DND-41 (cell line): ENCODE measurements at regions not wholly inside any gene's neighbourhood (a gene's known extent, or its start where the extent isn't known, plus 50 kb on each side); places are given as distances from the start of the nearest gene placed in this dataset.

Experiments
- CTCF ChIP-seq: IDR thresholded peaks from 2 replicates; pipeline ENCODE4 v1.5.1; 2012; ENCODE audit warnings: borderline replicate concordance, low read length, moderate library complexity, mild to moderate bottlenecking; ENCODE audit not compliant: poor library complexity, severe bottlenecking; ENCODE audit errors: extremely low read depth
- EZH2 ChIP-seq: IDR thresholded peaks from 3 replicates; pipeline ENCODE4 v1.6.1; 2012; ENCODE audit warnings: borderline replicate concordance, low read depth, mild to moderate bottlenecking, moderate library complexity, low read length, inconsistent platforms; ENCODE audit not compliant: severe bottlenecking

- TF ChIP-seq CTCF, result no peak
- TF ChIP-seq EZH2, result no peak
These were observed 83.3 kb upstream of the TNFAIP3 start for GRCh38 chr6:137783710-137784109.
